ENCODE measurements at regions not wholly inside any gene's neighbourhood (a gene's known extent, or its start where the extent isn't known, plus 50 kb on each side); places are given as distances from the start of the nearest gene placed in this dataset.

DNA sequence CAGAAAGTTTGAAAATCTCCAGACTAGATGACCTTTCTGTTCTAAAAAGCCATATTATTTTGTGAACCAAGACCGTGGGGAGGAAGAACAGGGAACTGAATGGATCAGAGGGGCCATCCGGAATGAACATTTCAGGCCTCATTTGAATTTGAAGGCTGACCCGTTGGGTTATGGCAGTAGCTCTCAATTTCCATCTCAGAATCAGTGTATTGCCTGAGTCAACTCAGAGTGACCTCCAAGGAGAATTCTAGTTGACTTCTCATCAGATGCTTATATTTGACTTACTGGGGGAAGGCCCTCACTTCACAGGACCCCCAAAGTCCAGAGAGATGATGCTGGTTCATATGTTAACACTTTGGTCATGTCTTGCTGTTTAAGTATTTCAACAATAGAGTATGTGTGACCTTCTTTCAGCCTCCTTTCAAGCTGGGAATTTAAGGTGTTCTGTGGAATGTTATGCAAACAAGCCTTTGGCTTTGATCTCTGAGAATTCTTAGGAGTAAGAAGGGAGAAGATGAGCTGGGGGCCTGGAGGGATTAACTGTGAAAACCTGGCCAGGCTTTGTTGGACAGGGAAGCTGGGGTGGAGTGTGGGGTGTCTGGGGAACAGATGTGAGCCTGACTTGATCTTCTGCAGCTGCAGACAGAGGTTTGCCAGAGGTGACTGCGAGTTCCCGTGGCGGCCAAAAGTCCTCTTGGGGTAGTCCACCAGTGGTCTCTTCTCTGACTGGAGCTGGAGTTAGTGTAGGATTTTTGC is 111.2 kb upstream of the RGMA start:
- TF ChIP-seq POLR2A (IDR thresholded peaks at IDR 0.05; ENCODE audit: low read length) = no peak
- no peak for TF ChIP-seq GATA1 (IDR thresholded peaks at IDR 0.05; ENCODE audit: low read depth, low read length)

Data from erythroblast (primary cell).